Left lung (tissue), 4 donors: ENCODE measurements at regions not wholly inside any gene's neighbourhood (a gene's known extent, or its start where the extent isn't known, plus 50 kb on each side); places are given as distances from the start of the nearest gene placed in this dataset.
A peak's percentile ranks its signal among the peaks of the same experiment; 100 is the strongest.
"Not testable (repeated sequence)": the region's sequence is repeated elsewhere in the genome, so short reads cannot be mapped to it uniquely, and the experiment has no call there.

Experiments used
- ATAC-seq: fragments of 200-7000 bp; cut with Tn5 transposase; one replicate; pipeline ENCODE4 v1.9.1; 2020; ENCODE audit warnings: moderate library complexity
- DNase-seq, 4 donors: peaks; one replicate each; pipeline ENCODE4 v3.0.0-alpha.2; 2013 to 2020
- H3K27ac ChIP-seq, 2 donors: fragments of 200-600 bp; sonication (generic) in 1 of 2; one replicate each; pipeline versions ENCODE4 v1.5.0 to v1.8.0; 2020 to 2021
- H3K27me3 ChIP-seq, 2 donors: fragments of 200-600 bp; sonication (generic) in 1 of 2; one replicate each; pipeline versions ENCODE4 v1.5.0 to v1.8.0; 2020 to 2021
- H3K36me3 ChIP-seq, 2 donors: fragments of 200-600 bp; sonication (generic) in 1 of 2; one replicate each; pipeline versions ENCODE4 v1.5.0 to v1.8.0; 2020 to 2021
- H3K4me1 ChIP-seq, 2 donors: fragments of 200-600 bp; one replicate each; pipeline ENCODE4 v1.8.0; 2021
- H3K4me3 ChIP-seq, 2 donors: fragments of 200-600 bp; sonication (generic) in 1 of 2; one replicate each; pipeline versions ENCODE4 v1.5.0 to v1.8.0; 2020 to 2021; ENCODE audit warnings: mild to moderate bottlenecking in 1 of 2
- H3K9me3 ChIP-seq, 2 donors: fragments of 200-600 bp; sonication (generic) in 1 of 2; one replicate each; pipeline versions ENCODE4 v1.5.0 to v1.8.0; 2020 to 2021
- CTCF ChIP-seq, 2 donors: fragments of 200-600 bp; sonication (generic) in 1 of 2; IDR thresholded peaks; one replicate each; pipeline versions ENCODE4 v1.5.0 to v1.8.0; 2021; ENCODE audit warnings: antibody characterized with exemption in 2 of 2
- intact Hi-C, 2 donors: fragments of 100-400 bp; cut with DNase I; formaldehyde crosslinking; loops; one replicate each; pipeline versions ENCODE4 v1.11.2 to v1.14.2; 2022
- donor health status: DM: no; HTN: yes; CAD: no.
- donor health status: DM: no; HTN: no; CAD: no.

- no peak overlapping the region for H3K4me3 ChIP-seq
- H3K27ac ChIP-seq: no peak overlapping the region
- DNase-seq (no peak), ATAC-seq (no peak)
- H3K36me3 ChIP-seq: no peaks in the 10 kb centered on the region
- no peaks in the 10 kb centered on the region for H3K9me3 ChIP-seq
- no peaks in the 10 kb centered on the region for H3K27me3 ChIP-seq
- peaks cover 5 to 14% of the 10 kb centered on the region in 2 donors for H3K4me1 ChIP-seq
- TF ChIP-seq CTCF (IDR thresholded peaks at IDR 0.05): no peak
- intact Hi-C loops: no loop called here
Measured at GRCh38 chr2:196294516-196294909, 123.1 kb upstream of the STK17B start.

- TF ChIP-seq CTCF (IDR thresholded peaks at IDR 0.05): no peak
Measured at GRCh38 chr2:196295005-196295404, 123.6 kb upstream of the STK17B start.

GRCh38 chr2:196298106-196298723, 126.8 kb upstream of the STK17B start:
- ATAC-seq, H3K4me1 ChIP-seq, H3K4me3 ChIP-seq, H3K27ac ChIP-seq, H3K27me3 ChIP-seq, H3K36me3 ChIP-seq, DNase-seq, H3K9me3 ChIP-seq, intact Hi-C loops: not testable (repeated sequence)
- TF ChIP-seq CTCF (IDR thresholded peaks at IDR 0.05): peak; percentile 22 to 51

More at GRCh38 chr2:196295005-196295404, 123.6 kb upstream of the STK17B start:
- Histone ChIP-seq H3K36me3 (no peaks in the 10 kb centered on the region), H3K4me3 (no peak overlapping the region), H3K4me1 (peaks cover 5 to 14% of the 10 kb centered on the region in 2 donors), H3K27ac (no peak overlapping the region), H3K9me3 (no peaks in the 10 kb centered on the region), H3K27me3 (no peaks in the 10 kb centered on the region)
- intact Hi-C loops: no loop called here
- no peak for DNase-seq
- no peak for ATAC-seq

GRCh38 chr2:196307775-196308305, 136.5 kb upstream of the STK17B start:
- Histone ChIP-seq H3K4me1 (no peaks in the 10 kb centered on the region), H3K27me3 (no peaks in the 10 kb centered on the region), H3K27ac (no peak overlapping the region), H3K4me3 (no peak overlapping the region), H3K36me3 (no peaks in the 10 kb centered on the region), H3K9me3 (no peaks in the 10 kb centered on the region)
- no peak for TF ChIP-seq CTCF (IDR thresholded peaks at IDR 0.05)
- peak in 1 of 4 donors; percentile 56 for DNase-seq
- intact Hi-C loops: no loop called here
- no peak for ATAC-seq

GRCh38 chr2:196309691-196310090, 138.3 kb upstream of the STK17B start:
- ATAC-seq (no peak), DNase-seq (no peak)
- no peak overlapping the region for H3K4me3 ChIP-seq

More at GRCh38 chr2:196309691-196310090, 138.3 kb upstream of the STK17B start:
- intact Hi-C loops: no loop called here
- H3K4me1 ChIP-seq: no peaks in the 10 kb centered on the region
- no peak overlapping the region for H3K27ac ChIP-seq
- H3K9me3 ChIP-seq: no peaks in the 10 kb centered on the region
- TF ChIP-seq CTCF (IDR thresholded peaks at IDR 0.05): no peak
- H3K27me3 ChIP-seq: no peaks in the 10 kb centered on the region
- H3K36me3 ChIP-seq: no peaks in the 10 kb centered on the region
